Anterior cingulate cortex (tissue), 58 donors: ENCODE measurements at regions not wholly inside any gene's neighbourhood (a gene's known extent, or its start where the extent isn't known, plus 50 kb on each side); places are given as distances from the start of the nearest gene placed in this dataset.

Experiments
- DNase-seq, 58 donors: peaks; one replicate each; lab custom pipeline; 2025; lab: John Stamatoyannopoulos, UW

DNA sequence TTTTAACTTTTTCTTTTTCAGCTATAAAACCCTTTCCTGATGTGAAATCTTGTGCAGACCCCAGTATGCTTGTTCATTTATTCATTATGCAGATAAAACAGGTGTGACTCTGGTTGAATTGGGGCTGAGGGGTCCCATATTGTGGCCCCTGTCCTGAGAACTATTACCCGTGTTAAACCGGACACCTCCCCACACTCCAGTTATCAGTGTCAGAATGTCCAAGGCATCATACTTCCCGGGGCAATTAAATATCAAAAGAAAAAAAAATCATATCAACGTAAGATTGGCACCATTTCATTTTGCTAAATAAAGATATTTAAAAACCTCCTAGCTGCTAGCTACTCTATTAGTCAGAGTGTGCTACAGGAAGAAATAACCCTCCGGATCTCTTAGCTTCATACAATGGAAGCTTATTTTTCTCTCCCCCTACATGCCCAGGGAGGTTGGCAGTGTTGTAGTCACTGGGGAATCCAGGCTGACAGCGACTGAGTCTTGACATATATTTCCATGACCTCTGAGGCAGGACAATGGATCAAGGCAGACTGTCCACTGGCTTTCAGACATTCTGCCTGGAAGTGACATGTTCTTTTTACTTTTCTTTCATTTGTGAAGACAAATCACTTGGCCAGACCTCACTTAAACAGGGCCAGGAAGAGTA, 170.0 kb downstream of the SEC61B start:
- DNase-seq, result no peak

DNA sequence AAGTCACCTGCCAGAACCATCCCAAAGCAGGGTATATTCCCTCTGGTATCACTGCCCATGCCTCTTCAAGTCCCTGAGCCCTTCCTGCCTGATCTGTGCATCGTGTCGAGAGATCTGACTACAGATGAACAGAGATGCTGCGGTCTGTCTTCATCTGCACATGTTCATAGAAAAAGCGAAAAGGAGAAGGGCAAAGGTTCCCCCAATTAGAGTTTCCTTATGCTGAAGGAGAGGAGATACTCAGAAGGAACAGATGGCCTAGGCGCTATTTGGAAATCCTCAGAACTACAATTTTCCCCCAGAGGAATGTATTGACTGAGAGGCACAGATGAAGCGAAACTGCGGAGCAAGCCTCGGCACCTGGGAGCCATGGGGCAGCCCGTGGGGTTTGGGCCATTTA, 170.9 kb downstream of the SEC61B start:
- no peak for DNase-seq

DNA sequence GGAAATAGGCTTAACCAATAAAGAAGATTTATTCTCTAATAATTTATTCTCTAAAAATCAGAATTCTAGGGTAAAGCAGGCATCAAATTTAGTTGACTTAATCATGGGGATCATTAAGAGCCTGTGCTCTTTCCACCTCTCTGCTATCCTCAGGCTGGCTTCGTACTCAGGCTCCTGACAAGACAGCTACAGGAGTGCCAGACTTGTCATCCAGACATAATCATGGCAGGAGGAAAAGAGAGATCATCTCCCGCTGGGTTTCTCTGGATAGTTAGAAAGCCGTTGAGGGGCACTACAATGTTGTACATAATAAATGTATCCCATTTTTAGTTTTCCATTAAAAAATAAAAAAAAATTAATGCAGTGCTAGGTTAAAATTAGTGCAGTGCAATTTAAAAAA, 171.9 kb downstream of the SEC61B start:
- no peak for DNase-seq

DNA sequence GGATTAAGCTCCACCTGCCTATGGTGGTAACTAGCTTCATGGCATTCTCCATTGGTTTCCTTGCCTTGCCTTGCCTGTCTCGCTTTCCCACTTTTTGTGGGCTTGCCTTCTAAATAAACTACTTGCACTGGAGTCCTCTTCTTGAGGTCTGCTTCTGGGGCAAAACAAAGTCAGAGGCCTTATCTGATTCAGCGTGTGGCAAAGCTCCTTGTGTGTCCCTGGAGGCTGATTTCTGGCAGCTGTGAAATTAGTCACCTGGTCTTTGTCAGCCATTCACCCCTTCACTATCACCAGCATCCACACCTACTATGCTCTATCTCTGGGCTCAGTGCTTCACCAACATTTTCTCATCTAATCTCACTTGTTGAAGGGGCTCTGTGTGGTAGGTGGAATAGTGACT, 176.2 kb downstream of the SEC61B start:
- no peak for DNase-seq

DNA sequence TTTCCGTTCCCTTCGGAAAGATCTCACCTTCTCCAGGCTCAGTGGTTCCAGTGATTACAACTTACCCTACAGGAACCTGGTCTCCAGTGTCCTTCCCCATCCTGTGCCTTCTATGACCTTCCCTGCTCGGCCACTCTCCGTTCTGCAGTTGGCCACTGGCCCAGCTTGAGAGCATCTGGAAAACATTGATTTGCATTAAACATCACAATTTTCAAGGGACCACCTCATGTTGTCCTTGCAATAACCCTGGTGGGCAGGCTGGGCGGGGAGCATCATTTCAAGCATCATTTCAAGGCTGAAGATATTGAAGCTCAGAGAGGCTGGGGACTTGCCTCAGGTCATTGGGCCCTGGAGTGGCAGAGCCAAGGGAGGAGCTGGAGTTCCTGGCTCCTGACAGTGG, 177.4 kb downstream of the SEC61B start:
- no peak for DNase-seq

DNA sequence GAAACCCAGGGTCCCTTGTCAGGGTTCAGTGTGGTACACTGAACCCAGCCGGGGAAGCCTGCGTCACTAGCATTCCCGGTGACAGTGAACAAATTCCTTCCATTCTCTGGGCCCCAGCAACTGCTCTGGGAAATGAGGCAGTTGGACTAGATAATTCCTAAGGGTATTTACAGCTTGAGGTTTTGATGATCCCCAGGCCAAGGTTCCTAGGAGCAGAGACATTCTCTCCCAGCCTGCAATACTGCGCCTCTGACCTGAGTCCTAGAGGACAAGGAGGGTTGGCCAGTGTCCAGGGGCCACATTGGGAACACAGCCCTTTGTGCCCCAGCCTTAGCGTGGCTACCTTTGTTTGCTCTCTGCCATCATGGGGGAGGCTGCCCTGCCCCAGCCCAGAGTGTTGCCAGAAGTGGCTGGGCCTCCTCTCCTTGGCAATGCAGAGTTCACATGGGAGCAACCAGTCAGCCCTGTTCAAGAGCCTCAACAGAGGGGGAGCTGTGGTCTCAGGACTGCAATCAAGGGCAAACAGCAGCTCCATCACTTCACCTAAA, 178.2 kb downstream of the SEC61B start:
- DNase-seq, result no peak

DNA sequence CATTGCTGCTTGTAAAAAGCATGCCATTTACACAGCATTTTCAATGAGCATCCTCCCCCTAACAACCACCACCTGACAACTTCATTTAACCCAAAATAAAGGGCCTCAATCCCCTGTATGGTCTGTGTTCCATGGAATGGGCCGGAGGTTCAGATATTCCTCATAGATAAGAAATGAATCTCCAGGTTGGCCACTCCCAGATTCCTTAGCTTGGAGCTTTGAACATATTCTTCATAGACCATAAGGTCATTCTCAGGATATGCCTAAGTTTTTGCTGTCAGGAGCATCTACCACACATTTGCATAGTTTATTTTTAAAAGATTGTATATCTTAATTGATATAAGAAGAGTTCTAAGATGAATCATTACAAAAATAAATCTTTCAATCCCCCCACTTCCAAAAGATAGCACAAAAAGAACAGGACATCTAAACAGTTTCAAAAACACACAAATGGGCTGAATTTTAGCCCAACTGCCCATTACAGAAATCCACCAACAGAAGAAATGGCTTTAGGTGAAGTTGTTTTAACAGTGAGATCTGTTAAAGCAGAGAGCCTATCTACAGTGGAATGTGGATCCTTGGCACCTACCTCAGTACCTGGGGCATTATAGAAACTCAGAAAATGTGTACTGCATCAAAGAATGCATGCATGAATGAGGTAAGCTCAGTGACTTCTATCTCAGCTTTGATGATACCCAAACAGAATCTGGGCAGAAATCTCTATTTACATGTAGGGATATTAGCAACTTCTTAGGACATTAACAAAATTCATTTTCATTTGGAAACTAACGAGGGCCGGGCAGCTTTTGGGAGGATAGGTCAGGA, 179.8 kb downstream of the SEC61B start:
- DNase-seq, result no peak

DNA sequence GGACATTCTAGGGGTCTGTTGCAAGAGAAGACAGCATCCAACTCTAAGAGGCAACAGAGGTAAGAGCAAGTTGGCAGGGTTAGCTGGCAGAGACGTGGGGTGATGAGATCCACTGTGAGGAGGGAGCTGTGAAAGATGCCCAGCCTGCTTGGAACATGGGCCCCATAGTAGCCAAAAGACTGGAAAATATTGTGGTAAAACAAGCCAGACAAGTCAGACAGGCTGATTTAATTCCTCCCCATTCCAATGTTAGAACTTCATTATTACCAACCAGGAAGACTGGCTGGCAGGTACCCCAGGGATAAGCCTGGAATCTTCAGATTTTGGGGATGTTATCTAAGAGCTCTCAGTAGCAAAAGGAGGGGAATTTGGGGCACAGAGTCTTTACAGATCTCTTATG, 181.3 kb downstream of the SEC61B start:
- no peak for DNase-seq

DNA sequence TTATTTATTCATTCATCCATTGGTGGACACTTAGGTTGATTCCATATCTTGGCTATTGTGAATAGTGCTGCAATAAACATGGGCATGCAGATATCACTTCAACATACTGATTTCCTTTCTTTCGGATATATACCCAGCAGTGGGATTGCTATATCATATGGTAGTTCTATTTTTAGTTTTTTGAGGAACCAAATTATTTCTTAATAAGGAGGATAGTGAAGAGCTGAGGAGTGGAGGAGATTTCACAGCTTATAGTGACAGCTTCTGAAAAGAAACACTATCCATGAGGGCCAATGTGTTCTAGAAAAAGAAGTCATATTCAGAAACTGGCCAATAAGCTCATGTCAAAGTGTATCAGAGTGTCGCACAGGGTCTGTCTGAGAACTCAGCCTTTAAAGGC, 183.3 kb downstream of the SEC61B start:
- no peak for DNase-seq

DNA sequence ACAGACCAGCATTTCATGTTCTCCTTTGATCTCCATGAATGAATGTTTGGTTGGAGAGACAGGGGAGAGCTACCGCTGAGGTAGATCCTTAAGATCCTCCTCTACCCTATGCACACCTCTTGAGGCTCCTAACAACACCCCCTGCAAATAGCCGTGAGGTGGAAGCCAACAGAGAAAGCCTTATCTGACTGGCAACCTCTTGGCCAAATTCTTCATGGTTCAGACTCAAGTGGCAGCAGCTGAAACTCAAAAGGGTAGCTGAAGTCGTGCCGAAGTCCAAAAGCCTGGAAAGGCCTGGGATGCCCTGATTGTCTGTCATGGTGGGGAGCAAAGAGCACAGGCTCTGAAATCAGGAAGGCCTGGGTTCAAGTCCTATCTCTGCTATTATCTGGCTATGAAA, 184.9 kb downstream of the SEC61B start:
- DNase-seq, result no peak

DNA sequence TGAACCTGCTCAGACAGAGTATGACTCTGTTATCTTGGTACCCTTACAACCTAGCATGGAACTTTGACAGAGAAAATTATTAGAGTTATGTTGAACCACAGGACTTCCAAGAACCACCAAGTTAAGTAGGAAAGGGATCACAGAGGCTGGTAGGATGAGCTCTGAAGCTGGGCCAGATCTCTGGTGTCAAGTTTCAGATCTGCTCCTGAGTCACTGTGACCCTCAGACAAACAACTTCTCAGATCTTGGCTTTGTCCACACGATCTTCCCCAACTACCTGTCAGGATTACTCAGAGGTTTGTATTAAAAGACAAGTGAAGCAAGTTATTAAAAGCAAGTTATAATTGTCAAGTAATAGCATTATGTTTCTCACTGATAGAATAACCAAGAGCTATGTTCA, 189.0 kb downstream of the SEC61B start:
- DNase-seq, result no peak

DNA sequence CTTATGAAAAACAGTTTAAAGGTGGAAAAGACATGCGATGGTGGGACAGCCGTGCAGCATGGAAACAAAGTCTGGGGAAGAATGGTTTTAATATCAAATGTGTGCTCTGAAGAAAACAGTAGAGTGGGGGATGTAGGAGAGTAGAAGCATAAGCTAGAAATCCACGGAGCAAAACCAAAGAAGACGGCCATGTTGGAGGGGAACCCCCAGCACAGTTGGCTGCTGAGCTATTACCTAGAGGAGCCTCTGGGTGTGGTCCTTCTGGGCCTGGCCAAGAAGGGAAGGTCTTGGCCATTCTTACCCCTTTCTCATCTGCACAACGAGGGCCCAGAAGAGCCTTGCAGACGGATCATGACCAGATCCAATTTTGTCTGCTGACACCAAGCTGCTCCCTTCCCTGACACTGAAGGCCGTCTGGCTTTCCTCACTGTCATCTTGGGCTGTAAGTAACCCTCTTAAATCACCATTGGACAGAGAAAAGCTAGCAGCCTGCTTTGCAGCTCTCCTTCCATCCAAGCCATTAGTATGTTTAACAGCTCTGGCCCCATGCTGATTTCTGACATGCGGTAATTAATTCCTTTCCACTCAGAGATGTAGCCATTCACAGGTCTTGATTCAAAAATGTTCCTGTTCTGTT, 189.5 kb downstream of the SEC61B start:
- no peak for DNase-seq

DNA sequence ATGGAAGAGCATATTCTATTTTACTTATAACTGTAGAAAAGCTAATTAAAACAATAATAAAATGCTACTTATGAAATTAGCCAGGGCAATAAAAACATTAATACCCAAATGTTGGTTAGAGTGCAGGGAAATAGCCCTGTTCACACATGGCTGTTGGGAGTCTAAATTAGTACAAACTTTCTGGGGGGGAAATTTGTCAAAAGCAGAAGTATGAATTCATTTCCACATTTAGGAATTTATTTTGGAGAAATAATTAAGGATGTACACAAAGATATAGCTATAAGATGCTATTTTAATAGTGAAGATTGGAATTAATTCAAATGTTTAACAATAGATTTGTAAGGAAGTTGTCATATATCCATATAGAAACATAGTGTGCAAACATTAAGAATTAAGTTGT, 190.5 kb downstream of the SEC61B start:
- no peak for DNase-seq

DNA sequence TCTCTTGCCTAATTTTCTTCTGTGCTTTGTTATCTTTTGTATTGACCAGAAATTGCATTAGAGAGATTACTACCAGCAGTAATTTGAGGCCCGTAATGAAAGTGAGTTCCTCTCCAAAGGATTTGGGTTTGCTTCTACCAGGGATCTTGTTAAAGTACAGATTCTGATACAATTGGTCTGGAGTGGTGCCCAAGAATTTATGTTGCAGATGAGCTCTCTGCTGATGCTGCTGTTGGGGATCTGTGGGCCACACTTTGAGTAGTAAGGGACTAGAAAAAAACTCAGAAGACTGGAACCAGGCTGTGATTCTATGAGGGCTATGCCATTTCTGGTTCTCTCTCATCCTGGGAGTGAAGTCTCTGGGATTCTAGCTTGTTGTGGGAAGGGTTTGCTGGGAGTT, 192.2 kb downstream of the SEC61B start:
- DNase-seq, result no peak

DNA sequence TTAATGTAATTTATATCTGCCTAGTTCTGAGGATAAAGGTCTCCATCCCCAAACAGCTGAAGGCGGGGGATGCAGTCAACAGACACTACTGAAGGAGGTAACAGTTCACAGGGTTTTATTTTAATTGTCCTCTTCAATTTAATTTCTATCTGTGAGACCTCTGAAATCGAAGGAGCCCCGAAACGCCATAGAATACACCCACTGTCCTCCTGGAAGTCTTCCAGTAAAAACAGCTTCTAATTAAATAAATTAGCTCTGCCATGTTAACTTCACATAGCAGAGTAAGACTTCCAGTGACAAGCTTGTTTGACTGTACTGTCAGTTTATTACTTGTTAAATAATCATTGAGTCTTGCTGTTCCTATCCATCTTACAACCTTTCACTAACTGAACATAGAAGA, 193.5 kb downstream of the SEC61B start:
- no peak for DNase-seq

DNA sequence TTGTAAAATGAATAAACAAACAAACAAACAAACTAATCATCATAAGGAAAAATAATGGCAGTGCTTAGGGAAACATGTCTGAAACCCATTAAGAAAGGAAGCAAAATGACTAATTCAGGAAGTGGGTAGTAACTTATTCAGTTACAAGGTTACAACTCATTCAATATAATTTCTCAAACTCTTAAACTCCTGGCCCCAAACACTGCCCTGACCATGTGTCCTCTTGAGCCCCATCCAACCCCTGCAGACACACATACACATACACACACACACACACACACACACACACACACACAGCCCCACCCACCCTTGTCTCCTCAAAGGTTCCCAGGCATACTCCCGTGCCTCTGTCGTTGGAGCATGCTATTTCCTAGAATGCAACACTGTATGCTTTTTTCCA, 193.9 kb downstream of the SEC61B start:
- DNase-seq, result no peak

DNA sequence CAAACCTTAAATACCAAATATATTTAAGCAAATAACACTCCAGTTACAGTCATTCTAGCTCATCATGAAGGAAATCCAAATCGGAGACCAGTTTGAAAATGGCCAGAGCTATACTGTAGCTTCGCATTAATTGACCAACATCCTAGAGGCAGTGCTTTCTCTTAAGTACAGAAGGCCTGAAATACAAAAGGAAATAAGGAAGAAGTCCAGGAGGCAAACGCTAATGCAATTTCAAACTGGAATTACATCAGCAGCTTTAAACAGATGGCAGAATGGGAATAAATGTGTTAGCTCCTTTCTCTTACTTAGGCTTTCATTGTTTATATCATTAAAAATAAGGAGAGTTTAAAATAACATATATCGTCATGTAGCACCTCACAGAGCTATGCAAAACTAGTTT, 197.0 kb downstream of the SEC61B start:
- no peak for DNase-seq

DNA sequence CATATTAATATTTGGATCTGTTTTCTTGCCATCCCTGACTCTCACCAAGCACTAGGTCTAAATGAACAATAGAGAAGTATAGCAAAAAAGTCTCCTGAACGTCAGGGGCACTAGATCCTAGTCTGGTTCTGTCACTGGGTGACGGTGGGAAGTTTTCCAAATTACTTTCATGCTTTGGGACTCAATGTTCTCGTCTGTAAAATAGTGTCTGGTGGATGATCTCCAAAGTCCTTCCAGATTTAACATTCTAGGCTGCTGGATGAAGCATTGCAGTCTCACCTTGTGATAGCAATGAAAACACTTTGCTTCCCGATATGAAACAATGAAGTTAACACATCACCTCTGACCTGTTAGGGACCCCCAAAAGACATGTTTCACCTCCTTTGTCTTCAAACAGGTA, 199.3 kb downstream of the SEC61B start:
- no peak for DNase-seq

DNA sequence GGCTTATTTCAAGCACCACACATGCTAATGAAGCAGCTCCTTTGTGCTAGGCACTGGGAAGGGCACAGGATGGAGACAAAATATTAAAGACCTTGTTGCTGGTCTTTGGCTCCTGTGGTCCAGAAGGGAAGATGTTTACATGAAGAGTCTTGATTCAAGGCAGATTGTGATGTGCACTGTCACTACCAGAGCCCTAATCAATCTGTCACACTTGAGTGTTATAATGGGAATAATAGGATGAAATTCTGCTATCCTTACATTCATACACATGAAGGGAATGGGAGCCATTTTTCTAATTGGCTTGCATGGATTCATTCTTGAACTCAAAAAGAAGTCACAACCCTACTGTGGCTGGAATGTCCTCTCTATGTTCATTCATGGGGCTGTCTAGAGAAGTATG, 203.0 kb downstream of the SEC61B start:
- DNase-seq, result no peak

DNA sequence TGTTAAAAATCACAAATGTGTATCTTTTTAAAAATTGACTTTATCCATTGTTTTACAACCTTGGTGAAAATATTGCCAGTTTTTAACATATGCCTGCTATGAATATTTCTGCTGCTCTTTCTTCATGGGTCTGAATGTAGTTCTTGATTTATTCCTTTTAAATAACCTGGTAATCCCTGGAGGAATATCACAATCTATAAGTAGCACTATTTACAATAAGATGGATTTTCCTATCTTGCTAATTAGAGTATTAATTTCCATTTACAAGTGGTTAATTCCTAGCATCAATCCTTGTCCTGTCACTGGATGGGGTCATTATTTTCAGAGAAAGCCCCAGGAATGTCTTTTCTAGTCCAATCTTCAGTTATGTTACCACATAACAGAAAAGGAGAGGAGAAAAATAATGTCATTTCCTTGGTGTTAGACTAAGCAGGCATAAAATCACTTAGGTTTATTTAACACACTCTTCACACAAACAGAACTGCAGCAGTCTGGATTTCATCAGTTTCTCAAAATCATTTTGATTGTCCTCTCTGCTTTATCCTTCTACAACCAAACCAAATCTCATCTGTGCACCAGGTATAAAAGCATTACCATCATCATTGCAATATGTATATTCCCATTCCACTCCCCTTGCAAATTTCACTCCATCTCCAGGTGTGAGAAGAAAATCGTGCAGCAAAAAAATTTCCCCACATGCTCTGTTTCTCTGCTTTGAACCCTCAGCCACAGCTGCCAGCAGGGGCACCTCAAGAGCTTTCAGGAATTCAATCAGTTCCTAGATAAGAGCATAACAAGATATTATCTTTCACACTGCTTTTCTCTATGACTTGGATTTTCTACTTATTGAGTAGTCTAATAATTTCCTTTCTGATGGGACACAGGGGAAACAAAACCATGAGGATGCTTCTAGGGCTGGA, 204.1 kb downstream of the SEC61B start:
- DNase-seq, result no peak

DNA sequence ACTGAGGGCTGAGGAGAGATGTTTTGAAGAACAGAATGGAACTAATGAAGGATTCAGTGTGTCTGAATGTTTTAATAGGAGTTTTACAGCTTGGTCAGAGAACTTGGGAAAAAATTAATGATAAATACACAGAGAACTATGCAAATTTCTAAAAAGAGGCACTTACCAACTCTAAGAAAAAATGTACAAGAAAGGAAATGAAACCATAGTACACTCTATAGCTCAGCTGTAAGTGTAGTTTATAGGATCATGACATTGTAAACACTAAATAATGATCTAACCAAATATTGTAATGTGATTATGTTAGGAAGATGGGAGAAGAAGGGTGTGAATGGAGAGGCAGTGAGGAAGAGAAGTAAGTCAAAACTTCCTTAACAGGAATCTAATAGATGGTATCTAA, 205.2 kb downstream of the SEC61B start:
- DNase-seq, result no peak
